ENCODE measurements at regions not wholly inside any gene's neighbourhood (a gene's known extent, or its start where the extent isn't known, plus 50 kb on each side); places are given as distances from the start of the nearest gene placed in this dataset.

- Histone ChIP-seq H3K9me3 (no peaks in the 10 kb centered on the region), H3K36me3 (ENCODE audit: insufficient read depth in 1 of 2, low read depth in 1 of 2) (no peaks in the 10 kb centered on the region), H3K4me1 (no peaks in the 10 kb centered on the region), H3K4me3 (no peak overlapping the region), H3K27me3 (ENCODE audit: insufficient read depth in 3 of 3, low read length in 2 of 3) (no peaks in the 10 kb centered on the region), H3K27ac (no peak overlapping the region)
- intact Hi-C loops (cut with DNase I) = no loop called here
- ATAC-seq (no peak), DNase-seq (no peak)
- WGBS, 3 donors = 67 to 69% (median 68%) methylated on average over 4 of the region's 4 CpGs
- TF ChIP-seq, protein P1, sequence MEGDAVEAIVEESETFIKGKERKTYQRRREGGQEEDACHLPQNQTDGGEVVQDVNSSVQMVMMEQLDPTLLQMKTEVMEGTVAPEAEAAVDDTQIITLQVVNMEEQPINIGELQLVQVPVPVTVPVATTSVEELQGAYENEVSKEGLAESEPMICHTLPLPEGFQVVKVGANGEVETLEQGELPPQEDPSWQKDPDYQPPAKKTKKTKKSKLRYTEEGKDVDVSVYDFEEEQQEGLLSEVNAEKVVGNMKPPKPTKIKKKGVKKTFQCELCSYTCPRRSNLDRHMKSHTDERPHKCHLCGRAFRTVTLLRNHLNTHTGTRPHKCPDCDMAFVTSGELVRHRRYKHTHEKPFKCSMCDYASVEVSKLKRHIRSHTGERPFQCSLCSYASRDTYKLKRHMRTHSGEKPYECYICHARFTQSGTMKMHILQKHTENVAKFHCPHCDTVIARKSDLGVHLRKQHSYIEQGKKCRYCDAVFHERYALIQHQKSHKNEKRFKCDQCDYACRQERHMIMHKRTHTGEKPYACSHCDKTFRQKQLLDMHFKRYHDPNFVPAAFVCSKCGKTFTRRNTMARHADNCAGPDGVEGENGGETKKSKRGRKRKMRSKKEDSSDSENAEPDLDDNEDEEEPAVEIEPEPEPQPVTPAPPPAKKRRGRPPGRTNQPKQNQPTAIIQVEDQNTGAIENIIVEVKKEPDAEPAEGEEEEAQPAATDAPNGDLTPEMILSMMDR (IDR thresholded peaks at IDR 0.05) = no peak
These were observed 233.1 kb downstream of the ZIC4 start for GRCh38 chr3:147173257-147173656.

GRCh38 chr3:147162743-147163142 lies 243.6 kb downstream of the ZIC4 start:
- H3K9me3 ChIP-seq = no peaks in the 10 kb centered on the region
- TF ChIP-seq, protein P1 (IDR thresholded peaks at IDR 0.05) = no peak
- no peak overlapping the region for H3K27ac ChIP-seq
- no peak for DNase-seq
- no peak overlapping the region for H3K4me3 ChIP-seq
- no peaks in the 10 kb centered on the region for H3K36me3 ChIP-seq (ENCODE audit: insufficient read depth in 1 of 2, low read depth in 1 of 2)
- intact Hi-C loops (cut with DNase I) = loop anchor here in 1 of 2 donors (5.0 kb wide), 1 partner anchor 860 kb away; no protein-coding TSS in a partner anchor
- no peak for ATAC-seq
- no peaks in the 10 kb centered on the region for H3K27me3 ChIP-seq (ENCODE audit: insufficient read depth in 3 of 3, low read length in 2 of 3)
- no peaks in the 10 kb centered on the region for H3K4me1 ChIP-seq

DNA sequence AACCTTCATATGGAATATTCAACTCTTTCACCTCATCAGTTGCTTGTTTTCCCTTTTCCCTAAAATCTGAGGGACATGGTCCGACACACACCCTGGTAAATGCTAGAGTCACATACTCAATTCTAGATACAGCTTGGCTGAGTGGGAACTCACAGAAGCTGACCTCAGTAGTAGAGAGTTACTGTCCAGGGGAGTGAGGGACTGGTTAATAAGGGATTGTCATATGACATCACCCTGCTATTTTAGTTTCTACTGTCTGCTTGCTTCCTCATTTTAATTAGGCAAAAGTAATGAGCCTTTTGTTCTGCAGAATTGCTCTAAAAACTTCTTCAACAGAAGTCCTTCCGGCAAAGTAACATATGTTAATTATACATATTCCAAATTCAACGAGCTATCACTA lies 244.5 kb downstream of the ZIC4 start:
- ATAC-seq = no peak
- H3K27ac ChIP-seq = no peak overlapping the region
- TF ChIP-seq, protein P1 (IDR thresholded peaks at IDR 0.05) = no peak
- WGBS, 3 donors = 59 to 81% (median 77%) methylated on average over 3 of the region's 3 CpGs
- H3K4me3 ChIP-seq = no peak overlapping the region
- intact Hi-C loops (cut with DNase I) = loop anchor here in 1 of 2 donors (5.0 kb wide), 1 partner anchor 860 kb away; no protein-coding TSS in a partner anchor
- no peak for DNase-seq
- no peaks in the 10 kb centered on the region for H3K36me3 ChIP-seq (ENCODE audit: insufficient read depth in 1 of 2, low read depth in 1 of 2)
- H3K4me1 ChIP-seq = no peaks in the 10 kb centered on the region
- no peaks in the 10 kb centered on the region for H3K27me3 ChIP-seq (ENCODE audit: insufficient read depth in 3 of 3, low read length in 2 of 3)
- no peaks in the 10 kb centered on the region for H3K9me3 ChIP-seq

- H3K4me1 ChIP-seq = no peaks in the 10 kb centered on the region
- no peak overlapping the region for H3K27ac ChIP-seq
- no peaks in the 10 kb centered on the region for H3K9me3 ChIP-seq
- no peak for ATAC-seq
- intact Hi-C loops (cut with DNase I) = loop anchor here in 1 of 2 donors (5.0 kb wide), 1 partner anchor 861 kb away; no protein-coding TSS in a partner anchor
- H3K27me3 ChIP-seq (ENCODE audit: insufficient read depth in 3 of 3, low read length in 2 of 3) = no peaks in the 10 kb centered on the region
- TF ChIP-seq, protein P1 (IDR thresholded peaks at IDR 0.05) = no peak
- H3K36me3 ChIP-seq (ENCODE audit: insufficient read depth in 1 of 2, low read depth in 1 of 2) = no peaks in the 10 kb centered on the region
- DNase-seq = no peak
- H3K4me3 ChIP-seq = no peak overlapping the region
These were observed 245.4 kb downstream of the ZIC4 start for GRCh38 chr3:147160984-147161383.

DNA sequence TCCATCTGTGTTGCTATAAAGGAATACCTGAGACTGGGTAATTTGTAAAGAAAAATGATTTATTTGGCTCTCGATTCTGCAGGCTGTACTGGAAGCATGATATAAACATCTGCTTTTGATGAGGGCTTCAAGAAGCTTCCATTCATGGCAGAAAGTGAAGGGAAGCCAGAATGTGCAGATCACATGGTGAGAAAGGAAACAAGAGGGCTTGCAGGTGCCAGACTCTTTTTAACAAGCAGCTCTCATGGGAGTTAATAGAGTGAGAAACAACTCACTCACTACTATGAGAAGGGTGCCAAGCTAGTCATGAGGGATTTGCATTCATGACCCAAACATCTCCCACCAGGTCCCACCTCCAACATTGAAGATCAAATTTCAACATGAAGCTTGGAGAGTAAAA lies 247.2 kb downstream of the ZIC4 start:
- H3K4me3 ChIP-seq = no peak overlapping the region
- ATAC-seq (no peak), DNase-seq (no peak)
- H3K9me3 ChIP-seq = peaks cover 4% of the 10 kb centered on the region
- H3K4me1 ChIP-seq = no peaks in the 10 kb centered on the region
- 51 to 66% (median 58%) methylated on average over 1 of the region's 1 CpG for WGBS, 3 donors
- intact Hi-C loops (cut with DNase I) = no loop called here
- H3K27me3 ChIP-seq (ENCODE audit: insufficient read depth in 3 of 3, low read length in 2 of 3) = no peaks in the 10 kb centered on the region
- H3K27ac ChIP-seq = no peak overlapping the region
- TF ChIP-seq, protein P1 (IDR thresholded peaks at IDR 0.05) = no peak
- H3K36me3 ChIP-seq (ENCODE audit: insufficient read depth in 1 of 2, low read depth in 1 of 2) = no peaks in the 10 kb centered on the region

All from psoas muscle (tissue), 7 donors.